Endothelial cell (in vitro differentiated cells): ENCODE measurements at regions not wholly inside any gene's neighbourhood (a gene's known extent, or its start where the extent isn't known, plus 50 kb on each side); places are given as distances from the start of the nearest gene placed in this dataset.

Source experiments
- DNase-seq: peaks from one replicate; pipeline ENCODE4 v3.0.0; 2021; ENCODE audit warnings: low spot score
- H3K27ac Mint-ChIP-seq: one replicate; pipeline ENCODE4 v1.8.0; 2021; ENCODE audit warnings: mixed read lengths, inconsistent platforms; ENCODE audit not compliant: unreplicated experiment
- H3K27me3 Mint-ChIP-seq: one replicate; pipeline ENCODE4 v1.8.0; 2021; ENCODE audit warnings: mild to moderate bottlenecking, moderate library complexity, mixed read lengths, inconsistent platforms; ENCODE audit not compliant: unreplicated experiment
- H3K36me3 Mint-ChIP-seq: one replicate; pipeline ENCODE4 v1.8.0; 2021; ENCODE audit warnings: mild to moderate bottlenecking, low read depth, mixed read lengths, inconsistent platforms; ENCODE audit not compliant: unreplicated experiment
- H3K4me1 Mint-ChIP-seq: one replicate; pipeline ENCODE4 v1.8.0; 2021; ENCODE audit warnings: mild to moderate bottlenecking, mixed read lengths, inconsistent platforms; ENCODE audit not compliant: unreplicated experiment
- H3K4me3 Mint-ChIP-seq: one replicate; pipeline ENCODE4 v1.8.0; 2021; ENCODE audit warnings: mild to moderate bottlenecking, mixed read lengths, inconsistent platforms; ENCODE audit not compliant: unreplicated experiment
- H3K9me3 Mint-ChIP-seq: one replicate; pipeline ENCODE4 v1.8.0; 2021; ENCODE audit warnings: mixed read lengths, inconsistent platforms; ENCODE audit not compliant: unreplicated experiment
- CTCF ChIP-seq: fragments of 200-600 bp; sonication (generic); IDR thresholded peaks from one replicate; pipeline ENCODE4 v1.5.0; 2021; ENCODE audit warnings: antibody characterized with exemption; ENCODE audit not compliant: unreplicated experiment

- H3K36me3 Mint-ChIP-seq: no peaks in the 10 kb centered on the region
- DNase-seq: no peak
- H3K4me3 Mint-ChIP-seq: no peak overlapping the region
- no peak overlapping the region for H3K27ac Mint-ChIP-seq
- no peak for TF ChIP-seq CTCF
- no peaks in the 10 kb centered on the region for H3K9me3 Mint-ChIP-seq
- peaks cover 4% of the 10 kb centered on the region for H3K27me3 Mint-ChIP-seq
- H3K4me1 Mint-ChIP-seq: peaks cover 2% of the 10 kb centered on the region
Measured at GRCh38 chr20:48454671-48455490, 372.9 kb downstream of the PREX1 start.

DNA sequence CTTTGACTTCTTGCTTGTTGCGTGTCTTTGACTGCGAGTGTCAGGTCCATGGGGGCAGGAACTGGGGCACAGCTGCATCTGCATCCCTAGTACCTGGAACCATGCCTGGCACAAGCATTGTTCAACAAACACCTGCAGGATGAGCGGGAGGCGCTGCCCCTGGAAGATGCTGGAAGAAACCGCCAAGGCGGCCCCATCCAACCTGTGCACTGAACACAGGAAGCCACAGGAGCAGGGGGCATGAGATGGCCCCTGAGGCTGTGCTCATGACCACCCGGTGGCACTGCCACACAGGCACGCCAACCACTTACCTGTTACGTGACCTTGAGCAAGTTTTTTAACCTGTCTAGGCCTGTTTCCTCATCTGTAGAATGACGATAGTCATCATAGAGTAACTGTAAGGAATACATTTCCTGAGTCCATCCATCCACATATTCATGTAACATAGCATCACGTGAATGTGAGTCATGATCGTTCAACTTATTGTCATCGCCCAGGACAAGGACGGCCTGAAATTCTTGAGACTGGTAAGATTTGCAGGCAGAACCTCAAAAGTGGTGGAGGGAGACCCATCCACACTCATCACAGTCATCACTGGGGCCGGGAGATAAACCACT is 374.2 kb downstream of the PREX1 start:
- no peak overlapping the region for H3K4me3 Mint-ChIP-seq
- H3K4me1 Mint-ChIP-seq: peaks cover 2% of the 10 kb centered on the region
- no peaks in the 10 kb centered on the region for H3K36me3 Mint-ChIP-seq
- no peaks in the 10 kb centered on the region for H3K9me3 Mint-ChIP-seq
- no peak for TF ChIP-seq CTCF
- no peak for DNase-seq
- peaks cover 4% of the 10 kb centered on the region for H3K27me3 Mint-ChIP-seq
- no peak overlapping the region for H3K27ac Mint-ChIP-seq

GRCh38 chr20:48451401-48451800 is 376.4 kb downstream of the PREX1 start:
- no peak overlapping the region for H3K27ac Mint-ChIP-seq
- no peak overlapping the region for H3K4me3 Mint-ChIP-seq
- TF ChIP-seq CTCF: no peak
- no peaks in the 10 kb centered on the region for H3K9me3 Mint-ChIP-seq
- no peaks in the 10 kb centered on the region for H3K4me1 Mint-ChIP-seq
- H3K36me3 Mint-ChIP-seq: no peaks in the 10 kb centered on the region
- DNase-seq: no peak
- peaks cover 4% of the 10 kb centered on the region for H3K27me3 Mint-ChIP-seq

GRCh38 chr20:48448666-48449600 is 378.9 kb downstream of the PREX1 start:
- H3K27ac Mint-ChIP-seq: no peak overlapping the region
- peaks cover 2% of the 10 kb centered on the region for H3K27me3 Mint-ChIP-seq
- DNase-seq: no peak
- no peaks in the 10 kb centered on the region for H3K9me3 Mint-ChIP-seq
- no peaks in the 10 kb centered on the region for H3K36me3 Mint-ChIP-seq
- H3K4me3 Mint-ChIP-seq: no peak overlapping the region
- TF ChIP-seq CTCF: no peak
- H3K4me1 Mint-ChIP-seq: no peaks in the 10 kb centered on the region
